ACHN (cell line): ENCODE measurements at regions not wholly inside any gene's neighbourhood (a gene's known extent, or its start where the extent isn't known, plus 50 kb on each side); places are given as distances from the start of the nearest gene placed in this dataset.

Experiments
- DNase-seq: peaks from one replicate; pipeline ENCODE4 v3.0.0-alpha.2; 2015
- in situ Hi-C: cut with HindIII; loops from 2 replicates; pipeline ENCODE4 v1.10.0; 2017; ENCODE audit warnings: low sequenced_read_pairs, low pct_ligation_motif_present, low pct_unique_long_range_greater_than_20kb

DNA sequence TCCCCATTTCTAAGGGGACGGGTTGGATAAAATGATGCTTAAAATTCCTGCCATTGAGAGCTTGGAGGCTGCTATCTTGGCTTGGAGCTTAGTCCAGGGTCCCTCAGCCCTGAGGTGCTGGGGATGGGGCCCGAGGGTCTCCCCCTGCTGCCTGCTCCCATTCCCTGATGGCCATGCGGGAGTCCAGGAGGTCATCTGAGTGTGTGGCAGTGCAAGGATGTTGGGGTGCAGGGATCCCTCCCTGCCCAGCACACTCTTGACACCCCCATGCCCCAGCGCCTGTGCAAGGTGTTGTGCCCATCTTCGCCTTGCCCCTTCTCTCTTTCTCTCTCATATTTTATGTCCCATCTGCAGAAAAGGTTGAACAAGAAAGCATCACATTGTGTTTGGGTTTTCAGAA lies 90.4 kb downstream of the IRF8 start:
- DNase-seq: no peak
- in situ Hi-C loops: no loop called here

DNA sequence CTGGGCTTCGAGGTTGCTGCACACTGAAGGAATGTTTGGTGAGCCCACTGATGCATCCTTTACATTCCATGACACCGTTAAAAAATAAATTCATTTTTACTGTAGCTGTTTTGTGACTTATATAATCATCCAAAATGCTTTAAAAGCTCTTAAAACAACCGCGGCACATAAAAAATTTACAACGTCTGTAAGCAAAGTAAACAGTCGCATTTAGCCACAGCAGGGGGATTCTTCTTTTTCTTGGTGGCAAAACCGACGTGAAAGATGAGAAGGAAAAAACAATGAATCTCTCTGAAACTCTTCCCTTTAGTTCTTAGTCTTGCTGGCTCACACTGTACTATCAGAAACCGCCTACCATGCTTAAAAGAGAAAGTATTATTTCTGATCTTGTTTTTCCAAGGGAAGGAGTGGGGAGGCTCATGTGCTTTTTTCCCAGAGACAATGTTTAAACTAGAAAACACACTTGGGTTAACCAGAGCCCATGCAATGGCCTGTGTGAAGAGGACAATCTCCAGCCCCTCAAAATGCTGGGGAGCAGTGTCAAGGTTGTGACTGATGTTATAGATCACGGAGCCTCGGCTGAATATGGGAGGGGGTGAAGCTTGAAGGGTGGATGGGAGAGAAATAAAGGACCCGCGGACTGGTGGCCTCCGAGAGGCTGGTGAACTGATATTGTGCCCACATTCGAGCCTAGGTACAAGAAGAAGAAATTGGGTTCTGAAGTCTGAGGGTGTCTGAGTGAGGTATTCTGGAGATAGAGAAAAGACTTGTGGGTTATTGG lies 91.1 kb downstream of the IRF8 start:
- in situ Hi-C loops: no loop called here
- no peak for DNase-seq

DNA sequence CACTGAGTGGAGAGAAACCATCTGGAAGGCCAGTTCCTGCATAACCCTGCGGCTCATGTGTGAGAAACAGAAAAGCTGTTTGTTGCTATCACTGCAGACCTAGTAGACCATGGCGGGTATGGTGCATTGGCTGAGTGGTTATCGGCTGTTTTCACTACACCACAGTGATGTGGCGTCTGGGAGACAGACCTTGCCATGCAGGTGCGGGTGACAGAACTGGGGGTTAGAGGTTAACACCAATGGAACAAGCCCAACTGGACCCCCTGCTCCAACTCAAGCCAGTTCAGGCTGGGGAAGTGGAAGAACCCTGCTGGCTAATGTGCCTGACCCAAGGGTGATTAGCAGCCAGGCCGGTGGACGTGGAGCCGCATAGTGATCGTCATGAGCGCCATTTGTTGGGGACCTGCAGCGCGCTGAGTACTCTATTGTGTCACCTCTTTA lies 91.9 kb downstream of the IRF8 start:
- in situ Hi-C loops: no loop called here
- no peak for DNase-seq

DNA sequence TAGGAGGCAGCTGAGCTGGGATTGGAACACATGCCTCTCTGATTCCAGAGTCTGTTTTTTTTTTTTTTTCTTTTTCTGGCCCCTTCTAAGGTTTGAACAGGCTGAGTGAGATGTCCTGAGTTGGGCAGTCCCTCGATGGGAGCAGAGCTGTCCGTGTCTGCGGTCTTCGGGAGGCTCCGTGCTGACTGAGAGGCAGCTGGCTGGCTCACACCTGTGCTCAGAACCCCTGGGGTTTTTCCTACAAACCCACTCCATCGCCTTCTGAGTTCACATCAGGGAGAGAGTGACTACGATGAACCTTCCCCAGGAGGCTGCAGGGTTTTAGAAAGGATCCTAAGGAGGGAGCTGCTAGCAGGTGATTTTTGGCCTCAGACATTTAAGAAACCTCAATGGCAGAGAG lies 92.5 kb downstream of the IRF8 start:
- DNase-seq: no peak
- in situ Hi-C loops: no loop called here

DNA sequence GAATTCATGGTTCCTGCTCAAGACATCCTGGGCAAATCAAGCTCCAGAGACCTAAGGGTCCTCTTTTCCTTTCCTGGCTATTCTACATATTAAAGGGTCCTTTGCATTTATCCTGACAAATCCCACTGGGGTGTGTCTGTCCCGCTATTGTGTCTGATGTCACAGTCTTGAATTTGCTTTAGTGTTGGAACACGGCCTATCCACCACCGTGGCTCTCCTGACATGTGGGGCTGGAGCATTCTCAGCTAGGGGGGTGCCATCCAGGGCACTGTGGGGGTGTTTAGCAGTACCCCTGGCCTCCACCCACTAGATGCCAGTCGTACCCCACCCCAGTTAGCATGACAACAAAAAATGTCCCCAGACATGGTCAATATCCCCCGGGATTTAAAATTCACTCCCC lies 92.9 kb downstream of the IRF8 start:
- DNase-seq: no peak
- in situ Hi-C loops: no loop called here

DNA sequence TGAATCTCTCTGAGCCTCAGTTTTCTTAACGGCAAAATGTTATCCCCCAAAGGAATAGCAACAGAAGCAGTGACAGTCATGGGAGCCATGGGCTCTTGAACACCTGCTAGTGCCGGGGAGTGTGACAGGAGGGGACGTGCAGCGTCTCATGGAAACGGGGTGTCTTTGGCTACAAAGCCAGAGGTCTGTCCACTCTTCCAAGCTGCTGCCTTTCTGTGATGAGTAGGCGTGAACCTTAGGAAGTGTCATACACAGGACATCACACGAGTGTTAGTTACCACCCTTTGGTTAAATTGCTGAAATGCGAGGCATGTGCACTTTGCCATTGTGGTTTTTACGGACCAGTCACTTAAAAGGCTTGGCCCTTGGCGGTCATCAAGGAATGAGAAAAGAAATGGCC lies 93.4 kb downstream of the IRF8 start:
- no peak for DNase-seq
- in situ Hi-C loops: no loop called here

DNA sequence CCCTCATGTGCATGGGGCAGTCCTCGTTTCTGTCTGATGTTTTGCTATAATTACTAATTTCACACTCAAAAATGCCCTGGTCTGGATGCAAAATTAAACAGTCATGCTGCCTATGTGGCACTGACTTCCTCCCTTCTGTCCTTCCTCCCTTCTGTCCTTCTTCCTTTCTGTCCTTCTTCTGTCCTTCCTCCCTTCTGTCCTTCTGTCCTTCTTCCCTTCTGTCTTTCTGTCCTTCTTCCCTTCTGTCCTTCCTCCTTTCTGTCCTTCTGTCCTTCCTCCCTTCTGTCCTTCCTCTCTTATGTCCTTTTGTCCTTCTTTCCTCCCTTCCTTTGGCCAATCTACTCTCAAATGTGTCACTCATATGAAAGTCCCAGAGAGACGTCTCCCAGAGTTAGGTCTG lies 93.8 kb downstream of the IRF8 start:
- in situ Hi-C loops: no loop called here
- DNase-seq: no peak

DNA sequence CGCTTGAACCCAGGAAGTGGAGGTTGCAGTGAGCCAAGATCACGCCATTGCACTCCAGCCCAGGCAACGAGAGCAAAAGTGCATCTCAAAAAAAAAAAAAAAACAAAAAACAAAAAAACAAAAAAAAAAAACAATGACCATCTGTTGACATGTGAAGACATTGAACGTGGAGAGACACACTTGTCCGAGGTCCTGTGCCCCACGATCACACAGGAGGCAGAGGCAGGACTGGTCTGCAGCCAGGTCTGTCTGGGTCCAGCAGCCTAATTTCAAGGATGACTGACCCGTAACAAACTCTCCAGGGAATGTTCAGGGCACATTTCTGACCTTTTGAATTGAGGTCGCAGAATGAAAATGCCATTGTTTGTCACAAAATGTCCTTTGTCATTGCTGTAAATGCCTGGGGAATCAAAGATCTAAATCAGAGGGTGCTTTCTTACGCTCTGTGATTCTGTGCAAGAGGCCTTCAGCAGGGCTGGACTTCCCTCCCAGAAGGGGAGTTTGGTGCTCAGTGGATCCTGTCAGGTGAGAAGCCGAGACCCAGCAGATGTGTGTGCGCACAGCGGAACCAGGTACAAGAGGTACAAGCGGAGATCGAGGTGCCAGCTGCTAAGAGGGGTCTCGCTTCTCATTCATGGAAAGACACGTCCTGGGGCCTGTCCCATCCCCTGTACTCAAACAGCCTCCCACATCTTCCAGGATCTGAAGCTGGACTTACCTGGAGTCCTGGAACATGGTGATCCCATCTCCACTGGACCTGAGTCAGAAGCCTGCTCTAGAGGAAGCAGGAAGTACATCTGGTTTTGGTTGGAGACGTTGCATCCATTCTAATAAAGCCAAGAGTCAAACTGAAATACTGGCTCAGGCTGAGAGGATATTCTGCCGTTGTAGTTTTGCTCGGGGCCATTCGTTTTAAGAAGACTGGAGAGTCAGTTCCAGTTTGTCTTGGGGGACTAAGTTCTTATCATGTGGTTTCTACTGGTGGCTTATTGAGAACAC lies 95.8 kb downstream of the IRF8 start:
- DNase-seq: no peak
- in situ Hi-C loops: no loop called here

DNA sequence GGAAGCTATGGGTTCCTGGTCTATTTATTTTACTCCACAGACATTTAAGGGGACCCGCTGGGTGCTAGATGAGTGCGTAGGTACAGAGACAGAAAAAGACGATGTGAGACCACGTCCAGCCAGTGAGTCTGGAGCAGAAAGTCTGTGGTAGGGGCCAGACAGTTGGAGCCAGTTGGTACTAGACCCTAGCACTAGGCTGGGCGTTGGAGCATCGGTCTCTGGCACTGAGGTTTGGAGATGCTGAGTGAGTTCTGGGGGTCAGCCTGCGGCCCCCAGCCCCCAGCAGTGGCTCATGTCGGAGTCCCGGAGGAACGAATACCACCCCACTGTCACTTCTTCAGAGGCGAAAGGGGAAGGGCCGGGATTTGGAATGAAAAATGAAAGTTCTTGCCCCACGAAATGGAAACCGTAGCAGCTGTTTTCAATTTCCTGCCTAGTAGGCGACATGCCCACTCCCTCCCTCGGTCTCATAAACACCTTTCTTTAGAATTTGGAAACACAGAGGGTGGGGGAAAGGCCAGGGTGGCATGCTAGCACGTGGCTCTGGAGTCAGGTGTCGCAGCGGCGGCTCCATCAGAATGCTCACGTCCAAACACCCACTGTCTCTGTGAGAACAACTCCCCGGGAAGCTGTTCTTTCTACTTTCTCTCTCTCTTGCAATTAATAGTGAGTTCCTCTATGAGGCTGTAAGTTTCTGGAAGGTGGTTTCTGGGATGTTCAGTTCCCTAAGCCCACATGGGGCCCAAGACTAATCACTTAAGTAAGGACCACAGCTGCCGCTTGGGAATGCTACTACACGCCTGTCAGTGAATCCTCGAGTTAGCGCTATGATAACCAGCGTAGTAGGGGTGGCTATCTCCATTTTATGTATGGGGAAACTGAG lies 96.8 kb downstream of the IRF8 start:
- no peak for DNase-seq
- in situ Hi-C loops: no loop called here

DNA sequence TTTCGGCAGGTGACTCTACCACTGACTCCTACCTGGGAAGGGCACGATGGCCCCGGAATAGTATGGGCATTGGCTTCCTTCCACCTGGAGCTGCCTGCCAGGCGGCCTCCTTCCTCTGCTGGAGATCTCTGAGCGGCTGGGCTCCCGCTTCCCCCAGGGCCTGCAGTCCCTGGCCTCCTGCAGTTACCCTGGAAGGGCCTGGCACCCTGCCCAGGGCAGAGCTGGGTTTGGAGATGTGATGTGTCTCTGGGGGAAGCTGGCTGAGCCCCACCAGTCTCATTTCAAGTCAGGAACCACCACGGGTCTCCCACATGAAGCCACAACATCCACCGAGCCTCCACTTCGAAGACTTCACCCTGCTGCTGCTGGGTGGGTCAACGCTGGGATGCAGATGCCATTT lies 97.9 kb downstream of the IRF8 start:
- in situ Hi-C loops: no loop called here
- no peak for DNase-seq

DNA sequence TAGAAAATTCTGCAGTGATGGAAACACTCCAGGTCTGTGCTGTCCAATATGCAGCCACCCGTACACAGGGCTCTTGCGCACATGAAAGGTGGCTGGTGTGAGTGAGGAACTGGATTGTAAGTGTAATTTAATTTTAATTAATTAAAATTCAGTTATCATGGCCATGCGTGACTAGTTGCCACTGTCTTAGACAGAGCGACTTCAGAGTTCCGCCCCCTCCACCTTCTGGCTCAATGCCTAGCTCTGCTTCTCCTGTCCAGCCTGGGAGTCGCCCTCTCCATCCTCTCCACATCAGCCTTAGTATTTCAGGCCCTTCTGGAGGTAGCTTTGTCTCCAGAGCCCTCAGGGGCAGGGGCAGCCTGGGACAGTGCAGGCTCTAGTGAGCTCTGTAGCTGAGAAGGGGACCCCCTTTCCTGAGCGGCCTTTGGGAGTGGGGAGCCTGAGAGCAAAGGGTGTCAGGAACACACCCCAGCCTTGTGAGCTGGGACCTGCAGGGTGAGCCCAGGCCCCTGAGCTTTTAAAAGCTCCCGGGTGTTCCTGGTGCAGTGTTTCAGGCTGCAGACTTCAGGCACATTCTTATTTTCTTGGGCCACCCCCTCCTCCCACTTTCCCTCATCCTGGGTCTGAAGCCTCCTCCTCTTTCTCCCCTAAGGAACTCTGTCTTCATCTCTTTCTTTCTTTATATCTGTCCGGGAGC lies 99.4 kb downstream of the IRF8 start:
- in situ Hi-C loops: no loop called here
- no peak for DNase-seq

DNA sequence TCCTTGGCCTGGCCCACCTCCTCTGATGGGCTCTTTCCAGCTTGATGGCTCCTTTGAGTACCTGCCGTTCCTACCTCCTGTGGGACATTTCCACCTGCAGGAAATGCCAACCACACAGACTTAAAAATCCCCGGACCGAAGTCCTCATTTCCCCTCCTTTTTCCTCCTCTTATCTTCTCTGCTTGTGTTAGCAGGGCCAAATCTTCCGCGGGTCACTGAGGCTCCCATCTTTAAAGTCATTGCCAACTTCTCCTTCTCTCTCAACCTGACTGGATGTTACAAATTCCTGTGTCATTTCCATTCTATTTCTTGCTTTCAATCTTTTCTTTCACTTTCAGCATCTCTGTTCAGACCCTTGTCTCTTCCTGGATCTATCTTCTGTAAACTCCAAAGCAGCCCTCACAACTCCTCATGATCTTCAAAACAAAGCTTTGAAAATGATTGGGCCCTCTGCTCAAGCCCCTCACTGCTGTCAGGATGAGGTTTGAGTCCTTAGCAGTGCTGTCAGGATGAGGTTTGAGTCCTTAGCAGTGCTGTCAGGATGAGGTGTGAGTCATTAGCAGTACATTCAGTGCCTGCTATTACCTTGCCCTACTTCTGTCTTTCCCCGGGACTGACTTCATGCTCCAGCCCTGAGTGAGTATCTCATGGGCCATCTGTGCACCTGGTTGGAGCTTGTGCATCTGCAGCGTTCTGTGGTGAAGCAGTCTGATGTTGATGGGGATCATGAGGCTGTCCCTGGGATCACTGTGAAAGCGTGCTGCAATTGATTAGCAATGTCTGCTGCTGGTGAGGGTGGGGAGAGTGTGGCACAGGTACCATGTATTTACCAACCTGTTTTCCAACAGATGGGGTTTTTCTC lies 100.1 kb downstream of the IRF8 start:
- in situ Hi-C loops: no loop called here
- DNase-seq: no peak

DNA sequence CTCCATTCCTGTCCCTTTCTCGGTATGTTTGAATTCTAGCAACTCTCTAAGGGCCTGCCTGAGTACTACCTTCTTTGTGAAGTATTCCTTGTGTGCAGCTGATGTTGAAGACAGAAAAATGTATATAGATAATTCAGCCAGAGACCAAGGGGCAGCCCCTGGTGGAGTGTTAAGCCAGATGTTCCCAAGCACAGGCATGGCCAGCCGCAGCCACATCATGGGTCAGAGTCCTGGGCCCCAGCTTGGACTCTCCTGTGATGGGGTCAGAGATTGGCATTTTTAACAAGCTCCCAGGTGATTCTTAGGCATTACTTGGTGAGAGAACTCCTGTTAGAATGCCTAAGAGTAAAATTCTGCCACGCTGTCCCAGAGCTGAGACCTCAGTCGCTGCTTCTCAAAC lies 100.8 kb downstream of the IRF8 start:
- in situ Hi-C loops: no loop called here

DNA sequence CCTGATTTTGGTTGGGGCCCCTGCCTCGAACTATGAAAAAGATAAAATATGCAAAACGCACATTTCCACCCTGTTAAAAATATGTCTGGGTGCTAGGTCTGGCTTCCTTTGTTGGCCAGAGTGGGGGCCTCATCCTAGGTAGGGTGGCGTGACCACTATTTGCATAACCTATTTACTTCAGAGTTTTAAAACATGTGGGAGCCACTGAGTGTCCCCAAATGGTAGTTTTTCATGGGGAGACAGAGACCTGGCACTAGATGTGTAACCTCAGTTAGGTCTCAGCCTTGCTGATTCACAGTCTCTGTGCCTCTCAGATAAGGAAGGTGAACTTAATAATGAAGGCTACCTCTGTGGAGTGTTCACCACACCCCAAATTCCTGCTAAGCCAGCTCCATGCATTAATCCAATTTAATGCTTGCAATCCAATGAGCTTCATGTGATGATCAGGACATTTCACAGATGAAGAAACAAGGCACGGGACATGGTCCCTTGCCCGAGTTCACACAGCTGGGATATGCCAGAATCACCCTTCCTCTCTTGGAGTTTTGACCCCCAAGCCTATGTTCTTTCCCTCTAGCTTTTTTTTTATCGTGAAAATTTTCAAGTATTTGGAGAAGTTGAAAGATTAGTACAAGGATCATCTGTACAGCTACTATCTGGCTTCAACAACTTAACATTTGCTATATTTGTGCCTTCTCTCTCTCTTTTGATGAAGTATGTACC lies 103.4 kb downstream of the IRF8 start:
- in situ Hi-C loops: no loop called here
- DNase-seq: no peak

More for the DNA sequence above, 100.8 kb downstream of the IRF8 start:
- no peak for DNase-seq

DNA sequence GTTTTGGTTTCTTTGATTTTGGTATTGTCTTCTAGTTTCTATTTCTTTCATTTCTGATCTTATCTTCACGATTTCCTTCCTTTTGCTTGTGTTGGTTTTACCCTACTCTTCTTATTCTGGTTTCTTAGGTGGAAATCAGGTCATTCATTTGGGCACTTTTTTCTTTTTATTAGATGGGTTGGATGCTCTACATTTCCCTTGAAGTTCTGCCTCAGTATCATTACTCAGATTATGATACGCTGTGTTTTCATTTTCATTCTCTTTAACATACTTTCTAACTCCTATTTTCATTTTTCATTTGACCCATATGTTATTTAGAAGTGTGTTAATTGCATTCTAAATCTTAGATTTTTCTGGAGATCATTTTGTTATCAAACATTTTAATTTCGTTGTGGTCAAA lies 108.6 kb downstream of the IRF8 start:
- DNase-seq: no peak
- in situ Hi-C loops: no loop called here

DNA sequence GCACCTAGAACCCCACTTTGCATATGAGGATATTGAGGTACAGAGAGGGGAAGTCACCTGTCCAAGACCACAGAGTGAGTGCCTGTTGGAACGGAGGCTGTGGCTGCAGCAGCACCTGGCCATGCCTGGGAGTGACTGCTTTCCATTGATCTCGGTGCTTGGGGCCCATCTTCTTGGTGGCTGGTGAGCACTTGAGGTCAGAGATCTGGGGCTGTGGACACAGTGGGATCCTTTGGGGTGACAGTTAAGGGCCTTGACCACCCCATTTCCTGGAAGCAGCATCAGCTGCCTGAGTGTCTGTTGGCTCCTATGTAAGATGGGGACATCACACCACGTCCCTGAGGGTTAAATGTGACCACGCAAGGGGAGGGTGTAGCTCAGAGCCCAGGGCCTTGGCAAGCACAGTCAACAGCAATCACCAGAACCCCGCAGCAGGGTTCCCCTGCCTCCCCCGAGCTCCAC lies 111.7 kb downstream of the IRF8 start:
- DNase-seq: no peak
- in situ Hi-C loops: no loop called here

DNA sequence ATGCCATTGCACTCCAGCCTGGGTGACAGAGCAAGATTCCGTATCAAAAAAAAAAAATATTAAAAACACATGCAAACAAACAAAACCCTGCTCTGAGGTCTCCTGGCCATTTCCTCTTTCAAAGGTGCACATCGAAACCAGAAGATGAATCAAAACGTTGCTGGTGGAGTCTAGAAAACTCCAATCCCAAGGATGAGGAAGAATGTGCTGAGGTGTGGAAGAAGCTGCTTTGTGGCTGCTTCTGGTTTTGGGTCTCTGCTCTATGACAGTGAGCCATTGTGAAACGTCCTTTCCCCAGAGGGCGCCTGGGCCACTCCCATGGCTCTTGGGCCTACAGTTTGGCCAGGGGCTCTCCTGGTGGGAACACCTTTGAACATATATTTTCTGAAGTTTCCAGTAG lies 112.6 kb downstream of the IRF8 start:
- in situ Hi-C loops: no loop called here
- DNase-seq: no peak
